ENCODE measurements at regions not wholly inside any gene's neighbourhood (a gene's known extent, or its start where the extent isn't known, plus 50 kb on each side); places are given as distances from the start of the nearest gene placed in this dataset.

DNA sequence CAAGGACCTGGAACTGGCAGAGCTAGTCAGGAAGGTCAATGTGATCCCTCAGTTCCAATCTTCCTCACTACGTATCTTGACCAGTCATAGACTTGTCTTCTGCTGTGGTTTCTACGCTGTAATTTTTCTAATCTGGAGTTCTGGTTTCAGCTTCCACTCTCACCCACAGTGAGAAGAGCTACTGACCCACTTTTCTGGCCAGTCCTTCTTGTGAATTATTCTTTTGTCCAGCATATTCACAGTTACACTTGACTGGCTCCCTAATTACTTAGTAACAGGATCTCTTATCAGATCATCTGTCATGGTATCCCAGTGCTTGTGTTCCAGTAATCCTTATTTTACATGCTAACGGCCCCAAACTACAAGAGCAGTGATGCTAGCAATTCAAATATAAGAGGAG, 72.4 kb upstream of the MME start:
- ChIA-PET CTCF (interaction anchor here (1.5 kb wide), 1 partner anchor 20 kb away, joined by 4 read pairs; no protein-coding TSS in a partner anchor), POLR2A (no interaction called here)
- no peak overlapping the region for H3K4me3 ChIP-seq (ENCODE audit: low read depth, low read length)
- TF ChIP-seq, protein P1, sequence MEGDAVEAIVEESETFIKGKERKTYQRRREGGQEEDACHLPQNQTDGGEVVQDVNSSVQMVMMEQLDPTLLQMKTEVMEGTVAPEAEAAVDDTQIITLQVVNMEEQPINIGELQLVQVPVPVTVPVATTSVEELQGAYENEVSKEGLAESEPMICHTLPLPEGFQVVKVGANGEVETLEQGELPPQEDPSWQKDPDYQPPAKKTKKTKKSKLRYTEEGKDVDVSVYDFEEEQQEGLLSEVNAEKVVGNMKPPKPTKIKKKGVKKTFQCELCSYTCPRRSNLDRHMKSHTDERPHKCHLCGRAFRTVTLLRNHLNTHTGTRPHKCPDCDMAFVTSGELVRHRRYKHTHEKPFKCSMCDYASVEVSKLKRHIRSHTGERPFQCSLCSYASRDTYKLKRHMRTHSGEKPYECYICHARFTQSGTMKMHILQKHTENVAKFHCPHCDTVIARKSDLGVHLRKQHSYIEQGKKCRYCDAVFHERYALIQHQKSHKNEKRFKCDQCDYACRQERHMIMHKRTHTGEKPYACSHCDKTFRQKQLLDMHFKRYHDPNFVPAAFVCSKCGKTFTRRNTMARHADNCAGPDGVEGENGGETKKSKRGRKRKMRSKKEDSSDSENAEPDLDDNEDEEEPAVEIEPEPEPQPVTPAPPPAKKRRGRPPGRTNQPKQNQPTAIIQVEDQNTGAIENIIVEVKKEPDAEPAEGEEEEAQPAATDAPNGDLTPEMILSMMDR (IDR thresholded peaks at IDR 0.05; ENCODE audit: insufficient read depth, low read length, missing control alignments): no peak
- DNase-seq (ENCODE audit: low read depth, low spot score): no peak

DNA sequence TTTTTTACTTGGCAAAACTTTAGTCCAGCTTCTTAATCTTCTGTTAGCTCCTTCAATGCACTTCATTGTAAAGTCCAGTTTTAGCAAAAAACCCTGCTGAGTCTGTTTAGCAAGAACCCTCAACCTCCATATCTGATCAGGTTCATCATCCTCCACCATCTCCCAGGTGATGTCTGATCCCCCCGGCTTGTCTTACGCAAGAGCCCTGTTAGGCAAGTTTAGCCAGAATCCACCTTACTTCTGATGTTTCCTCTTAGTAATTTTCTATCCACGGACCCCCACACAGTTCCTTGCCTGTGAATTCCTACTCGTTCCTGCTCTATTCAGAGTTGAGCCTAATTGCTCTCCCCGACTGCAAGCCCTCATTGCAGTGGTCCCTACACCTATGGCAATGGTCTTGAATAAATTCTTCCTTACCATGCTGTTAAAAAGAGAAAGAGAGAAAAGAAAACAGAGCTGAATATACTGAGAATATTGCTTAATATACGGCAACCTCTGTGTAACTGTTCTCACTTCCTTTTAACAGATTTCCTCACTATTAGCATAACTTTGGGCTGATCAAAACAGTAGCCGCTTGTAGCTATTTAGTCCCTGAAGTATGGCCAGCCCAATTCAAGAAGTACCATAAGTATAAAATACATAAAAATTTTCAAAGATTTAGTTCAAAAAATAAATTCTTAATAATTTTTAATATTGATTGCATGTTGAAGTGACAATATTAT, 78.7 kb upstream of the MME start:
- TF ChIP-seq, protein P1 (IDR thresholded peaks at IDR 0.05; ENCODE audit: insufficient read depth, low read length, missing control alignments): no peak
- CTCF ChIA-PET: interaction anchor here (1.0 kb wide), 1 partner anchor 321 kb away, joined by 3 read pairs; no protein-coding TSS in a partner anchor
- no peak overlapping the region for H3K4me3 ChIP-seq (ENCODE audit: low read depth, low read length)
- POLR2A ChIA-PET: no interaction called here
- DNase-seq (ENCODE audit: low read depth, low spot score): no peak

DNA sequence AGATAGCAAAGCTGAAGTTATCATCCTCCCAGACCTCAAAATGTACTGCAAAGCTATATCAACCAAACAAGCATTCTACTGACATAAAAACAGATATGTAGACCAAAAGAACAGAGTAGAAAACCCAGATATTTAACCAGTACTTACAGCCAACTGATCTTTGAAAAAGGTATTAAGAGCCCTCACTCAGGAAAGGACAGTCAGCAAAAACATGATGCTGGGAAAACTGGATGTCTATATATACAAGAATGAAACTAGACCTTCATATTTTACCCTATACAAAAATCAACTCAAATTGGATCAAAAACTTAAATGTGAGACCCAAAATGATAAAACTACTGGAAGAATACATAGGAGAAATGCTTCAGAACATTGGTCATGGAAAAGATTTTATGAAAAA, 87.5 kb upstream of the MME start:
- H3K4me3 ChIP-seq (ENCODE audit: low read depth, low read length): no peak overlapping the region
- TF ChIP-seq, protein P1 (IDR thresholded peaks at IDR 0.05; ENCODE audit: insufficient read depth, low read length, missing control alignments): no peak
- CTCF ChIA-PET: no interaction called here
- POLR2A ChIA-PET: no interaction called here
- no peak for DNase-seq (ENCODE audit: low read depth, low spot score)

DNA sequence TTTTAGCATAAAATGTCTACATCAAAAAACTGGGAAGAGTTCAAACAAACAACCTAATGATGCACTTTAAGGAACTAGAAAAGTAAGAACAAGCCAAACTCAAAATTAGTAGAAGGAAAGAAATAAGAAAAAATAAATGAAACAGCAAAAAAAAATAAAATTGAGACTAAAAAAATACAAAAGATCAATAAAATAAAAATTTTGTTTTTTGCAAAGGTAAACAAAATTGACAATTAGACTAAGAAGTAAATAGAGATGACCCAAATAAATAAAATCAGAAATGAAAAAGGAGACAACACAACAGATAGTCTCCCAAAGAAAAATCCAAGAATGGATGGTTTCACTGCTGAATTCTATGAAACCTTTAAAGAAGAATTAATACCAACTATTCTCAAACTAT, 89.6 kb upstream of the MME start:
- no peak overlapping the region for H3K4me3 ChIP-seq (ENCODE audit: low read depth, low read length)
- TF ChIP-seq, protein P1 (IDR thresholded peaks at IDR 0.05; ENCODE audit: insufficient read depth, low read length, missing control alignments): no peak
- CTCF ChIA-PET: no interaction called here
- POLR2A ChIA-PET: no interaction called here
- DNase-seq (ENCODE audit: low read depth, low spot score): no peak

DNA sequence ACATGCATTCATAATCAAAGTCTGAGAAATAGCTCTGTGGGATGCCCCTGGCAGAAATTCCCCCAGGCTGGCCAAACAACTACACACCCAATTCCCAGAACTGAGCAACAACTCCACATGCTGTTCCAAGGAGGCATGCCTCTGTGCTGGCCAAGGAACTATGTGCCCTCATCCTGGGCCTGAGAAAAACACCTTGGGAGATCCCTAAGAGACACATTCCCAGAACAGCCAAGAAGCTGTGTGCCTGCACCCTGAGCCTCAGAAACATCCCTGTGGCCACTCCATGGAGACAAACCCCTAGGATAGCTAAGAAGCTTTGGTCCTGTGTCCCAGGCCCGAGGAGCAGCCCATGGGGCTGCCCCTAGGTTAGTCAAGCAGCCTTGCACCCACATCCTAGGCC, 92.3 kb upstream of the MME start:
- no peak overlapping the region for H3K4me3 ChIP-seq (ENCODE audit: low read depth, low read length)
- DNase-seq (ENCODE audit: low read depth, low spot score): no peak
- POLR2A ChIA-PET: no interaction called here
- CTCF ChIA-PET: interaction anchor here (1.2 kb wide), 1 partner anchor 20 kb away, joined by 4 read pairs; no protein-coding TSS in a partner anchor
- TF ChIP-seq, protein P1 (IDR thresholded peaks at IDR 0.05; ENCODE audit: insufficient read depth, low read length, missing control alignments): no peak

DNA sequence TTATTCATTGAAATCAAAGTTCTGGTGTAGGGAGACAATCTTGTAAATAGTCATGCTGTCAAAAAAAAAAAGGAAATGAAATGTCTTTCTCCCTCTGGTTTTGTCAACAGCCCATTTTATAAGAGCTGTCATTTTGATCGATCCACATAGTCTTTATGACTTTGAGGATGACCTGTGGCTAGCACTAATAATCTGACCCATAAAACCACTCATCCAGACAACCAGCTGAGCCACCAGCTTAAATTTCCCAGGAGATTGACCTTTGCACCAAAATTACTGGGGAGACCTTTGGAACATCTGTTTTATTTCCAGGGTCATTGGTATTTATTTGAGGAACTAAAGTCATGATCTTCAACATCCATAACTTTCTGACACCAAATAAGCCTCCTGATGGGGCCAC, 98.5 kb upstream of the MME start:
- H3K4me3 ChIP-seq (ENCODE audit: low read depth, low read length): no peak overlapping the region
- POLR2A ChIA-PET: no interaction called here
- TF ChIP-seq, protein P1 (IDR thresholded peaks at IDR 0.05; ENCODE audit: insufficient read depth, low read length, missing control alignments): no peak
- CTCF ChIA-PET: interaction anchor here (1.6 to 1.9 kb wide), 2 partner anchors 10 to 341 kb away, joined by 4 read pairs; no protein-coding TSS in a partner anchor
- no peak for DNase-seq (ENCODE audit: low read depth, low spot score)
